Stomach (tissue), 4 donors: ENCODE measurements at regions not wholly inside any gene's neighbourhood (a gene's known extent, or its start where the extent isn't known, plus 50 kb on each side); places are given as distances from the start of the nearest gene placed in this dataset.

Experiments used
- CTCF ChIP-seq, 7 experiments: fragments of 450-650 bp in 4 of 7; fragments of 200-600 bp in 3 of 7; sonication (generic) in 3 of 7; IDR thresholded peaks; one replicate each; pipeline ENCODE4 v1.5.1; 2016 to 2019; ENCODE audit warnings: antibody characterized with exemption in 7 of 7, control low read depth in 2 of 7, mild to moderate bottlenecking in 1 of 7
- EP300 ChIP-seq: sonication (generic); formaldehyde crosslinking; IDR thresholded peaks from one replicate; pipeline ENCODE4 v1.6.1; 2017; ENCODE audit warnings: antibody characterized with exemption
- POLR2A ChIP-seq, 4 donors: fragments of 450-650 bp; IDR thresholded peaks; one replicate each; pipeline ENCODE4 v1.6.1; 2016; ENCODE audit warnings: antibody characterized with exemption in 4 of 4, control low read depth in 2 of 4, mild to moderate bottlenecking in 1 of 4, moderate library complexity in 1 of 4
- POLR2AphosphoS5 ChIP-seq, 3 donors: sonication (generic); formaldehyde crosslinking; IDR thresholded peaks; one replicate each; pipeline ENCODE4 v1.6.1; 2016; ENCODE audit warnings: antibody characterized with exemption in 3 of 3

GRCh38 chr3:75015280-75015679 is 400.8 kb upstream of the CNTN3 start:
- TF ChIP-seq CTCF (IDR thresholded peaks at IDR 0.05) (no peak), POLR2A (IDR thresholded peaks at IDR 0.05) (no peak), EP300 (no peak), POLR2AphosphoS5 (IDR thresholded peaks at IDR 0.05) (no peak)
